HG02884 (cell line): ENCODE measurements at regions not wholly inside any gene's neighbourhood (a gene's known extent, or its start where the extent isn't known, plus 50 kb on each side); places are given as distances from the start of the nearest gene placed in this dataset.

Experiments used
- ATAC-seq: cut with Tn5 transposase; IDR thresholded peaks from one replicate; pipeline ENCODE4 v1.9.1; 2021; ENCODE audit warnings: mild to moderate bottlenecking, moderate library complexity; ENCODE audit not compliant: unreplicated experiment

DNA sequence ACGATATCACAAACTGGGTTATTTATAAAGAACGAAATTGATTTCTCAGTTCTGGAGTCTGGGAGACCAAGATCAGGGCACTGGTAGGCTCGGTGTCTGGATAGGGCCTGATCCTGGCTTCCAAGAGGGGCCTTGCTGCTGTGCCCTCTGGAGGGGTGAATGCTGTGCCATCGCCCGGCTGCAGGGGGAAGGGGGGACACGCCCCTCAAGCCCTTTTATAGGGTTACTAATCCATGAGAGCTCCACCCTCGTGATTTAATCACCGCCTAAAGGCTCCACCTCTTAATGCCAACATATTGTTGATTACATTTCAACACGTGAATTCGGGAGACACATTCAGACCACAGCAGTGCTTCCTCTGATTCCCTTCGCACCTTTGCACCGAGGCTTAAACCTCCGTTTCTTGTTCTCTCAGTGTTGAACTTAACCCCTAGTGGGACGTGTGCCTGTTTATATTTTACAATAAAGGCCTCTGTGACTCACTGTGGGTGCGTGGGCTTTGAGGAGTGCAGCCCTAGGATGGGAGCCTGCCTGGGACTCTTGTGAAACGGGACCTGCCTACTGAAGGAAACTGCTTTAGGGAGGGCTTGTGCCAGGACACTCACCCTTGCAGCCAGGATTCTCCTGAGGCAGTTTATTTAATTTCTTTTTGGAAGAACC, 52.4 kb upstream of the SPATA13 start:
- ATAC-seq, result no peak

DNA sequence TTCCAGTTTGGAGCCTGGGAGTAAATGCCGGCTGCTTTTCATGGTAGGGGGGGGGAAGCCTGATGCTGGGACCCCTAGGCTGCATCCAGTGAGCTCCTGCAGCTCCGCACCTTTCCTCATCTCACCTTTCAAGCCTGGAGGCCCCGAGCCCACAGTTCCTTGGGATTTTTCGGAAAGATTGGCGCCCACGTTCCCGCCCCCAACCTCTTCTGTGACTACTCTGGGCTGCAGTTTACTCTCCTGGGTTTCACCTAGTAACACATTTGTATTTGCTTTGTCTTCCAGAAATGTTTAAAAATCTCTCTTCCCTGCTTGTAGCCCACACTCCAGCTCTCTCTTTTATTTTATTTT, 51.9 kb upstream of the SPATA13 start:
- no peak for ATAC-seq

- no peak for ATAC-seq
These were observed 50.5 kb upstream of the SPATA13 start for GRCh38 chr13:24110011-24110410.
